B cell (primary cell): ENCODE measurements at regions not wholly inside any gene's neighbourhood (a gene's known extent, or its start where the extent isn't known, plus 50 kb on each side); places are given as distances from the start of the nearest gene placed in this dataset.

Experiments
- ATAC-seq: fragments of 200-7000 bp; cut with Tn5 transposase; one replicate; pipeline ENCODE4 v1.10.0; 2021; ENCODE audit warnings: low read depth, mild to moderate bottlenecking, moderate number of reproducible peaks, moderate library complexity
- CTCF ChIA-PET: fragments of 350-600 bp; sonication (Branson Sonifier 250); formaldehyde crosslinking; loops from one replicate; lab custom pipeline; 2021; ENCODE audit warnings: antibody characterized with exemption, inconsistent platforms; lab: Charles Lee
- POLR2A ChIA-PET: fragments of 350-600 bp; sonication (Branson Sonifier 250); formaldehyde crosslinking; loops from one replicate; lab custom pipeline; 2021; ENCODE audit warnings: antibody characterized with exemption; lab: Charles Lee
- DNase-seq: peaks from one replicate; pipeline ENCODE4 v3.0.0; 2013
- H2AFZ ChIP-seq: 2 replicates; pipeline ENCODE4 v1.6.1; 2012; ENCODE audit warnings: mild to moderate bottlenecking, low read depth, low read length; ENCODE audit not compliant: insufficient read depth, poor library complexity, severe bottlenecking
- H3K27ac ChIP-seq, 2 donors: 1 replicate in 1 of 2; 2 replicates in 1 of 2; pipeline ENCODE4 v1.5.1; 2012 to 2013; ENCODE audit warnings: low read length in 2 of 2, mild to moderate bottlenecking in 2 of 2, moderate library complexity in 1 of 2
- H3K27me3 ChIP-seq, 4 experiments: fragments of 200-600 bp in 1 of 4; sonication (generic) in 1 of 4; replicated peaks in 1 of 4; 1 replicate in 2 of 4; 2 replicates in 2 of 4; pipeline versions ENCODE4 v1.6.1 to v1.7.0; 2013 to 2016; ENCODE audit warnings: low read length in 3 of 4, mild to moderate bottlenecking in 2 of 4, mixed read lengths in 1 of 4, moderate library complexity in 1 of 4; ENCODE audit not compliant: insufficient read depth in 4 of 4, control insufficient read depth in 3 of 4; ENCODE audit errors: control extremely low read depth in 1 of 4
- H3K36me3 ChIP-seq, 2 experiments: replicated peaks in 1 of 2; 1 replicate in 1 of 2; 2 replicates in 1 of 2; pipeline versions ENCODE4 v1.6.1 to v1.7.1; 2013; ENCODE audit warnings: low read length in 1 of 2; ENCODE audit not compliant: insufficient read depth in 2 of 2, control insufficient read depth in 1 of 2; ENCODE audit errors: control extremely low read depth in 1 of 2, extremely low read depth in 1 of 2
- H3K4me1 ChIP-seq, 2 donors: fragments of 200-600 bp in 1 of 2; sonication (generic) in 1 of 2; 1 replicate in 1 of 2; 2 replicates in 1 of 2; pipeline versions ENCODE4 v1.5.1 to v1.6.1; 2013 to 2017; ENCODE audit warnings: low read length in 2 of 2; ENCODE audit not compliant: control insufficient read depth in 2 of 2, insufficient read depth in 2 of 2
- H3K4me2 ChIP-seq: replicated peaks from 2 replicates; pipeline ENCODE3; 2012; ENCODE audit warnings: mild to moderate bottlenecking, low read depth, low read length; ENCODE audit not compliant: poor library complexity, severe bottlenecking
- H3K4me3 ChIP-seq, 5 experiments: fragments of 200-600 bp in 1 of 5; sonication (generic) in 1 of 5; 1 replicate in 3 of 5; 2 replicates in 2 of 5; pipeline versions ENCODE4 v1.5.1 to v1.7.0; 2011 to 2016; ENCODE audit warnings: low read length in 4 of 5, mild to moderate bottlenecking in 4 of 5, low read depth in 2 of 5, control low read depth in 1 of 5, moderate library complexity in 1 of 5; ENCODE audit not compliant: insufficient read depth in 1 of 5; ENCODE audit errors: control extremely low read depth in 1 of 5, extremely low read depth in 1 of 5
- H3K79me2 ChIP-seq: fragments of 200-600 bp; sonication (generic); one replicate; pipeline ENCODE4 v1.6.0; 2016; ENCODE audit warnings: low read length; ENCODE audit not compliant: control insufficient read depth, insufficient read depth
- H3K9ac ChIP-seq: fragments of 200-600 bp; sonication (generic); 2 replicates; pipeline ENCODE4 v1.6.1; 2017; ENCODE audit warnings: mild to moderate bottlenecking, low read length, moderate library complexity
- H3K9me3 ChIP-seq, 3 donors: one replicate each; pipeline versions ENCODE4 v1.6.1 to v1.7.1; 2013; ENCODE audit warnings: low read length in 2 of 3; ENCODE audit not compliant: control insufficient read depth in 2 of 3, insufficient read depth in 1 of 3; ENCODE audit errors: control extremely low read depth in 1 of 3
- H4K20me1 ChIP-seq: 2 replicates; pipeline ENCODE4 v1.6.0; 2012; ENCODE audit warnings: mild to moderate bottlenecking, low read length; ENCODE audit not compliant: insufficient read depth, control insufficient read depth, poor library complexity, severe bottlenecking
- H3K27ac Mint-ChIP-seq: one replicate; pipeline ENCODE4 v1.8.0; 2021; ENCODE audit warnings: mixed read lengths
- H3K27me3 Mint-ChIP-seq: one replicate; pipeline ENCODE4 v1.8.0; 2021; ENCODE audit warnings: mixed read lengths
- H3K4me1 Mint-ChIP-seq: one replicate; pipeline ENCODE4 v1.8.0; 2021; ENCODE audit warnings: mixed read lengths
- H3K4me3 Mint-ChIP-seq: one replicate; pipeline ENCODE4 v1.8.0; 2021; ENCODE audit warnings: mixed read lengths
- H3K9me3 Mint-ChIP-seq: one replicate; pipeline ENCODE4 v1.8.0; 2022; ENCODE audit warnings: mixed read lengths; ENCODE audit not compliant: insufficient read depth
- EZH2 ChIP-seq: IDR thresholded peaks from 2 replicates; pipeline ENCODE4 v1.6.1; 2012; ENCODE audit warnings: borderline replicate concordance, low read depth, mild to moderate bottlenecking, moderate library complexity, low read length; ENCODE audit not compliant: insufficient read depth, poor library complexity, severe bottlenecking
- WGBS: methylation state at CpG from one replicate; pipeline ENCODE4 v1.1.5; 2013; ENCODE audit warnings: missing lambda C conversion rate; ENCODE audit not compliant: insufficient coverage; 5-methylcytosine and 5-hydroxymethylcytosine counted together
- intact Hi-C: fragments of 100-400 bp; cut with micrococcal nuclease; formaldehyde crosslinking; loops from one replicate; pipeline ENCODE4 v1.10.0; 2022
- TF ChIP-seq, protein P1 (sequence below): fragments of 200-600 bp; IDR thresholded peaks from one replicate; pipeline ENCODE4 v1.8.0; 2022; ENCODE audit warnings: antibody characterized with exemption, mild to moderate bottlenecking

GRCh38 chr4:83782591-83782990 lies 246.7 kb downstream of the GPAT3 start:
- intact Hi-C loops, result no loop called here
- no peak for ATAC-seq

DNA sequence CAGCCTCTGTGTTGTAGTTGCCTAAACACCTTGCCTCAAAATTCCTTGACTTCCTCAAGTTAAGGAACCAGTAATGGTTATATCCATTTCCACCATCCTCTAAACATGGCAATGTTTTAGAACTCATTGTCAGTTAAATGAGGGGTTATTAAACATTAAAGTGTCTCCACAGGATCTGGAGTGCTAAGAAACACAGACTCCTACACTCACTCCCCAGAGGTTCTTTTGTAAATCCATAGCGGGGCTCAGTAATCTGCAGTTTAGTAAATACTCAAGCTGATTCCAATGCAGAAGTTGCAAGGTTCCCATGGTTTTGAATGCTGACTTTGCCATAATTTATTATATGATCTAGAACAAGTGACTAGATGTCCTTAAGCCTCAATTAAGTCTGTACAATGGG lies 245.5 kb downstream of the GPAT3 start:
- no CpG with 5 or more reads among the region's 1 CpG for WGBS
- POLR2A ChIA-PET, result no interaction called here
- intact Hi-C loops, result no loop called here

More at GRCh38 chr4:83782591-83782990, 246.7 kb downstream of the GPAT3 start:
- no peak overlapping the region for H3K9ac ChIP-seq
- Mint-ChIP-seq H3K4me3 (no peak overlapping the region), H3K27me3 (no peaks in the 10 kb centered on the region), H3K9me3 (no peaks in the 10 kb centered on the region), H3K4me1 (no peaks in the 10 kb centered on the region), H3K27ac (no peak overlapping the region)
- no peaks in the 10 kb centered on the region for H3K4me1 ChIP-seq
- no peaks in the 10 kb centered on the region for H4K20me1 ChIP-seq
- no peak for DNase-seq
- 91% methylated on average over 6 of the region's 6 CpGs for WGBS
- no peak overlapping the region for H3K4me3 ChIP-seq
- no peaks in the 10 kb centered on the region for H3K79me2 ChIP-seq
- TF ChIP-seq EZH2, result no peak
- TF ChIP-seq, protein P1, sequence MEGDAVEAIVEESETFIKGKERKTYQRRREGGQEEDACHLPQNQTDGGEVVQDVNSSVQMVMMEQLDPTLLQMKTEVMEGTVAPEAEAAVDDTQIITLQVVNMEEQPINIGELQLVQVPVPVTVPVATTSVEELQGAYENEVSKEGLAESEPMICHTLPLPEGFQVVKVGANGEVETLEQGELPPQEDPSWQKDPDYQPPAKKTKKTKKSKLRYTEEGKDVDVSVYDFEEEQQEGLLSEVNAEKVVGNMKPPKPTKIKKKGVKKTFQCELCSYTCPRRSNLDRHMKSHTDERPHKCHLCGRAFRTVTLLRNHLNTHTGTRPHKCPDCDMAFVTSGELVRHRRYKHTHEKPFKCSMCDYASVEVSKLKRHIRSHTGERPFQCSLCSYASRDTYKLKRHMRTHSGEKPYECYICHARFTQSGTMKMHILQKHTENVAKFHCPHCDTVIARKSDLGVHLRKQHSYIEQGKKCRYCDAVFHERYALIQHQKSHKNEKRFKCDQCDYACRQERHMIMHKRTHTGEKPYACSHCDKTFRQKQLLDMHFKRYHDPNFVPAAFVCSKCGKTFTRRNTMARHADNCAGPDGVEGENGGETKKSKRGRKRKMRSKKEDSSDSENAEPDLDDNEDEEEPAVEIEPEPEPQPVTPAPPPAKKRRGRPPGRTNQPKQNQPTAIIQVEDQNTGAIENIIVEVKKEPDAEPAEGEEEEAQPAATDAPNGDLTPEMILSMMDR, result no peak
- no peak overlapping the region for H3K27ac ChIP-seq
- H3K27me3 ChIP-seq, result no peaks in the 10 kb centered on the region
- POLR2A ChIA-PET, result no interaction called here
- no peak overlapping the region for H2AFZ ChIP-seq
- no peaks in the 10 kb centered on the region for H3K9me3 ChIP-seq
- H3K4me2 ChIP-seq, result no peak overlapping the region
- CTCF ChIA-PET, result no interaction called here
- no peaks in the 10 kb centered on the region for H3K36me3 ChIP-seq

More for the DNA sequence above, 245.5 kb downstream of the GPAT3 start:
- CTCF ChIA-PET, result no interaction called here
- Histone ChIP-seq H2AFZ (no peak overlapping the region), H3K9ac (no peak overlapping the region), H3K4me2 (no peak overlapping the region), H3K9me3 (no peaks in the 10 kb centered on the region), H3K4me1 (no peaks in the 10 kb centered on the region), H3K4me3 (no peak overlapping the region), H3K79me2 (no peaks in the 10 kb centered on the region), H3K36me3 (no peaks in the 10 kb centered on the region), H4K20me1 (no peaks in the 10 kb centered on the region), H3K27ac (no peak overlapping the region), H3K27me3 (no peaks in the 10 kb centered on the region)
- Mint-ChIP-seq H3K4me1 (no peaks in the 10 kb centered on the region), H3K27ac (no peak overlapping the region), H3K9me3 (no peaks in the 10 kb centered on the region), H3K4me3 (no peak overlapping the region), H3K27me3 (no peaks in the 10 kb centered on the region)
- ATAC-seq (no peak), DNase-seq (no peak)
- no peak for TF ChIP-seq EZH2
- TF ChIP-seq, protein P1, result no peak
